H1 (cell line): ENCODE measurements at regions not wholly inside any gene's neighbourhood (a gene's known extent, or its start where the extent isn't known, plus 50 kb on each side); places are given as distances from the start of the nearest gene placed in this dataset.

Experiments
- ATF3 ChIP-seq: IDR thresholded peaks from 2 replicates; pipeline ENCODE4 v1.6.1; 2011; ENCODE audit warnings: low read depth, mild to moderate bottlenecking, low read length; ENCODE audit not compliant: insufficient read depth
- EP300 ChIP-seq, 2 experiments: IDR thresholded peaks; 1 replicate in 1 of 2; 2 replicates in 1 of 2; pipeline ENCODE4 v1.6.1; 2011 to 2012; ENCODE audit warnings: low read depth in 2 of 2, low read length in 2 of 2, mild to moderate bottlenecking in 2 of 2, borderline replicate concordance in 1 of 2, inconsistent platforms in 1 of 2, moderate library complexity in 1 of 2
- SUZ12 ChIP-seq: fragments of 200-600 bp; sonication (generic); IDR thresholded peaks from 2 replicates; pipeline ENCODE4 v1.6.1; 2012; ENCODE audit warnings: mild to moderate bottlenecking, inconsistent platforms, low read length, moderate library complexity, mixed read lengths
- TF ChIP-seq, protein P1 (sequence below): fragments of 300-600 bp; sonication (generic); IDR thresholded peaks from 2 replicates; pipeline ENCODE4 v1.7.1; 2012; ENCODE audit warnings: low read length, moderate library complexity, mild to moderate bottlenecking, inconsistent platforms; ENCODE audit not compliant: insufficient replicate concordance
- TF ChIP-seq, protein P2 (sequence below): IDR thresholded peaks from 2 replicates; pipeline ENCODE4 v1.6.1; 2012; ENCODE audit warnings: inconsistent platforms

DNA sequence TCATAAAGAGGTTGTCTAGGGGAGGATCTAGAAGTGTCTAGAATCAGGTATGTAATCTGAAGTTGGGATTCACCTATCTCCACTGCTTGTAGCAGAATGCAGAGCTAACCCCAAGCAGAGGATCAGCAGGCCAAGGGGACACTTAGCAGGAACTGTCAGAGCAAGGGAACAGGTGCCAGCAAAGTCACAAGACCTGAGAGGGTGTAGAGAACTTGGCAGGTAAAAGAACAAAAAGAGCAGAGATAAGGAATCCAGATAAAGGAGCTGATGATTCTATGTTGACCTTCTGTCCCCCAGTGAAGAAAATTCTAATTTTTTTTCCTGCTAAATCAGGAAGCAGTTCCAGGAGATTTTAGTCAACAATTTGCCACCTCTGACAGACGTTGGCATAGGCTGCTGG is 91.4 kb upstream of the CCDC71L start (continued):
- TF ChIP-seq, protein P1, sequence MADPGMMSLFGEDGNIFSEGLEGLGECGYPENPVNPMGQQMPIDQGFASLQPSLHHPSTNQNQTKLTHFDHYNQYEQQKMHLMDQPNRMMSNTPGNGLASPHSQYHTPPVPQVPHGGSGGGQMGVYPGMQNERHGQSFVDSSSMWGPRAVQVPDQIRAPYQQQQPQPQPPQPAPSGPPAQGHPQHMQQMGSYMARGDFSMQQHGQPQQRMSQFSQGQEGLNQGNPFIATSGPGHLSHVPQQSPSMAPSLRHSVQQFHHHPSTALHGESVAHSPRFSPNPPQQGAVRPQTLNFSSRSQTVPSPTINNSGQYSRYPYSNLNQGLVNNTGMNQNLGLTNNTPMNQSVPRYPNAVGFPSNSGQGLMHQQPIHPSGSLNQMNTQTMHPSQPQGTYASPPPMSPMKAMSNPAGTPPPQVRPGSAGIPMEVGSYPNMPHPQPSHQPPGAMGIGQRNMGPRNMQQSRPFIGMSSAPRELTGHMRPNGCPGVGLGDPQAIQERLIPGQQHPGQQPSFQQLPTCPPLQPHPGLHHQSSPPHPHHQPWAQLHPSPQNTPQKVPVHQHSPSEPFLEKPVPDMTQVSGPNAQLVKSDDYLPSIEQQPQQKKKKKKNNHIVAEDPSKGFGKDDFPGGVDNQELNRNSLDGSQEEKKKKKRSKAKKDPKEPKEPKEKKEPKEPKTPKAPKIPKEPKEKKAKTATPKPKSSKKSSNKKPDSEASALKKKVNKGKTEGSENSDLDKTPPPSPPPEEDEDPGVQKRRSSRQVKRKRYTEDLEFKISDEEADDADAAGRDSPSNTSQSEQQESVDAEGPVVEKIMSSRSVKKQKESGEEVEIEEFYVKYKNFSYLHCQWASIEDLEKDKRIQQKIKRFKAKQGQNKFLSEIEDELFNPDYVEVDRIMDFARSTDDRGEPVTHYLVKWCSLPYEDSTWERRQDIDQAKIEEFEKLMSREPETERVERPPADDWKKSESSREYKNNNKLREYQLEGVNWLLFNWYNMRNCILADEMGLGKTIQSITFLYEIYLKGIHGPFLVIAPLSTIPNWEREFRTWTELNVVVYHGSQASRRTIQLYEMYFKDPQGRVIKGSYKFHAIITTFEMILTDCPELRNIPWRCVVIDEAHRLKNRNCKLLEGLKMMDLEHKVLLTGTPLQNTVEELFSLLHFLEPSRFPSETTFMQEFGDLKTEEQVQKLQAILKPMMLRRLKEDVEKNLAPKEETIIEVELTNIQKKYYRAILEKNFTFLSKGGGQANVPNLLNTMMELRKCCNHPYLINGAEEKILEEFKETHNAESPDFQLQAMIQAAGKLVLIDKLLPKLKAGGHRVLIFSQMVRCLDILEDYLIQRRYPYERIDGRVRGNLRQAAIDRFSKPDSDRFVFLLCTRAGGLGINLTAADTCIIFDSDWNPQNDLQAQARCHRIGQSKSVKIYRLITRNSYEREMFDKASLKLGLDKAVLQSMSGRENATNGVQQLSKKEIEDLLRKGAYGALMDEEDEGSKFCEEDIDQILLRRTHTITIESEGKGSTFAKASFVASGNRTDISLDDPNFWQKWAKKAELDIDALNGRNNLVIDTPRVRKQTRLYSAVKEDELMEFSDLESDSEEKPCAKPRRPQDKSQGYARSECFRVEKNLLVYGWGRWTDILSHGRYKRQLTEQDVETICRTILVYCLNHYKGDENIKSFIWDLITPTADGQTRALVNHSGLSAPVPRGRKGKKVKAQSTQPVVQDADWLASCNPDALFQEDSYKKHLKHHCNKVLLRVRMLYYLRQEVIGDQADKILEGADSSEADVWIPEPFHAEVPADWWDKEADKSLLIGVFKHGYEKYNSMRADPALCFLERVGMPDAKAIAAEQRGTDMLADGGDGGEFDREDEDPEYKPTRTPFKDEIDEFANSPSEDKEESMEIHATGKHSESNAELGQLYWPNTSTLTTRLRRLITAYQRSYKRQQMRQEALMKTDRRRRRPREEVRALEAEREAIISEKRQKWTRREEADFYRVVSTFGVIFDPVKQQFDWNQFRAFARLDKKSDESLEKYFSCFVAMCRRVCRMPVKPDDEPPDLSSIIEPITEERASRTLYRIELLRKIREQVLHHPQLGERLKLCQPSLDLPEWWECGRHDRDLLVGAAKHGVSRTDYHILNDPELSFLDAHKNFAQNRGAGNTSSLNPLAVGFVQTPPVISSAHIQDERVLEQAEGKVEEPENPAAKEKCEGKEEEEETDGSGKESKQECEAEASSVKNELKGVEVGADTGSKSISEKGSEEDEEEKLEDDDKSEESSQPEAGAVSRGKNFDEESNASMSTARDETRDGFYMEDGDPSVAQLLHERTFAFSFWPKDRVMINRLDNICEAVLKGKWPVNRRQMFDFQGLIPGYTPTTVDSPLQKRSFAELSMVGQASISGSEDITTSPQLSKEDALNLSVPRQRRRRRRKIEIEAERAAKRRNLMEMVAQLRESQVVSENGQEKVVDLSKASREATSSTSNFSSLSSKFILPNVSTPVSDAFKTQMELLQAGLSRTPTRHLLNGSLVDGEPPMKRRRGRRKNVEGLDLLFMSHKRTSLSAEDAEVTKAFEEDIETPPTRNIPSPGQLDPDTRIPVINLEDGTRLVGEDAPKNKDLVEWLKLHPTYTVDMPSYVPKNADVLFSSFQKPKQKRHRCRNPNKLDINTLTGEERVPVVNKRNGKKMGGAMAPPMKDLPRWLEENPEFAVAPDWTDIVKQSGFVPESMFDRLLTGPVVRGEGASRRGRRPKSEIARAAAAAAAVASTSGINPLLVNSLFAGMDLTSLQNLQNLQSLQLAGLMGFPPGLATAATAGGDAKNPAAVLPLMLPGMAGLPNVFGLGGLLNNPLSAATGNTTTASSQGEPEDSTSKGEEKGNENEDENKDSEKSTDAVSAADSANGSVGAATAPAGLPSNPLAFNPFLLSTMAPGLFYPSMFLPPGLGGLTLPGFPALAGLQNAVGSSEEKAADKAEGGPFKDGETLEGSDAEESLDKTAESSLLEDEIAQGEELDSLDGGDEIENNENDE = no peak
- TF ChIP-seq EP300 (IDR thresholded peaks at IDR 0.05; ENCODE audit: borderline replicate concordance in 1 of 2, low read depth in 2 of 2, low read length in 2 of 2) (no peak), ATF3 (no peak), SUZ12 (no peak)
- TF ChIP-seq, protein P2, sequence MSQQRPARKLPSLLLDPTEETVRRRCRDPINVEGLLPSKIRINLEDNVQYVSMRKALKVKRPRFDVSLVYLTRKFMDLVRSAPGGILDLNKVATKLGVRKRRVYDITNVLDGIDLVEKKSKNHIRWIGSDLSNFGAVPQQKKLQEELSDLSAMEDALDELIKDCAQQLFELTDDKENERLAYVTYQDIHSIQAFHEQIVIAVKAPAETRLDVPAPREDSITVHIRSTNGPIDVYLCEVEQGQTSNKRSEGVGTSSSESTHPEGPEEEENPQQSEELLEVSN = no peak
